ENCODE measurements at regions not wholly inside any gene's neighbourhood (a gene's known extent, or its start where the extent isn't known, plus 50 kb on each side); places are given as distances from the start of the nearest gene placed in this dataset.
A peak's percentile ranks its signal among the peaks of the same experiment; 100 is the strongest.

DNA sequence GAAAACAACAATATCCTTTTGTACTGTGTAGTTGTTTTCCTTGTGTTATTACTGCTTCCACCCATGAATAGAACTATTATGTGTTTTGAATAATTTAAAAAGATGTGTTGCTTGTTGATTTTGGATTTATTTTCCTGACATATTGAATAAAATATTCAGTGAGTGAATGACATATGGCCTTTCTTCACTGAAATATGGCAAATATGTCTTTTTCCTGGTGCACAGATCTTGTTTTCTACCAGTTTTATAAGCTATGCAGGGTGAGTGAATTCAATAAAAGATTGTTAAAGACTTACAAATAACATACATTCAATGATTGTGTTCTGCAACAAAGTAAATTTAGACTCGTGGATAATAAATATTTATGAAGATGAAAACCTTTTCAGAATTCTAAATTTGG is 1216.3 kb upstream of the ADGRL3 start:
- ChIA-PET CTCF (no interaction called here), POLR2A (ENCODE audit: unreplicated experiment) (no interaction called here)
- DNase-seq (no peak), ATAC-seq (no peak)
- no peak overlapping the region for H2AFZ ChIP-seq (ENCODE audit: low read length)
- no peak overlapping the region for H3K27ac ChIP-seq (ENCODE audit: low read length)
- no peaks in the 10 kb centered on the region for H3K27me3 ChIP-seq (ENCODE audit: low read length)
- no peaks in the 10 kb centered on the region for H3K4me1 ChIP-seq (ENCODE audit: insufficient read depth, low read length)
- no peaks in the 10 kb centered on the region for H3K9me2 ChIP-seq (replicated peaks; ENCODE audit: low read length)
- intact Hi-C loops (cut with micrococcal nuclease), result no loop called here
- TF ChIP-seq, protein P1, sequence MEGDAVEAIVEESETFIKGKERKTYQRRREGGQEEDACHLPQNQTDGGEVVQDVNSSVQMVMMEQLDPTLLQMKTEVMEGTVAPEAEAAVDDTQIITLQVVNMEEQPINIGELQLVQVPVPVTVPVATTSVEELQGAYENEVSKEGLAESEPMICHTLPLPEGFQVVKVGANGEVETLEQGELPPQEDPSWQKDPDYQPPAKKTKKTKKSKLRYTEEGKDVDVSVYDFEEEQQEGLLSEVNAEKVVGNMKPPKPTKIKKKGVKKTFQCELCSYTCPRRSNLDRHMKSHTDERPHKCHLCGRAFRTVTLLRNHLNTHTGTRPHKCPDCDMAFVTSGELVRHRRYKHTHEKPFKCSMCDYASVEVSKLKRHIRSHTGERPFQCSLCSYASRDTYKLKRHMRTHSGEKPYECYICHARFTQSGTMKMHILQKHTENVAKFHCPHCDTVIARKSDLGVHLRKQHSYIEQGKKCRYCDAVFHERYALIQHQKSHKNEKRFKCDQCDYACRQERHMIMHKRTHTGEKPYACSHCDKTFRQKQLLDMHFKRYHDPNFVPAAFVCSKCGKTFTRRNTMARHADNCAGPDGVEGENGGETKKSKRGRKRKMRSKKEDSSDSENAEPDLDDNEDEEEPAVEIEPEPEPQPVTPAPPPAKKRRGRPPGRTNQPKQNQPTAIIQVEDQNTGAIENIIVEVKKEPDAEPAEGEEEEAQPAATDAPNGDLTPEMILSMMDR (conservative IDR thresholded peaks at IDR 0.05; ENCODE audit: low read depth, low read length), result no peak
- no peak for TF ChIP-seq EZH2 (IDR thresholded peaks at IDR 0.05; ENCODE audit: low read length, unreplicated experiment)
- no peak for TF ChIP-seq EZH2phosphoT487 (IDR thresholded peaks at IDR 0.05; ENCODE audit: borderline replicate concordance, low read length)
- H3K9me3 ChIP-seq (ENCODE audit: low read length), result no peaks in the 10 kb centered on the region
- H3K4me2 ChIP-seq (ENCODE audit: low read length), result no peak overlapping the region
- H3F3A ChIP-seq (ENCODE audit: low read length, unreplicated experiment), result no peaks in the 10 kb centered on the region
- no peaks in the 10 kb centered on the region for H3K36me3 ChIP-seq (ENCODE audit: low read depth, low read length)
- no peaks in the 10 kb centered on the region for H3K79me2 ChIP-seq (ENCODE audit: low read length)
- H3K9ac ChIP-seq (ENCODE audit: low read length), result no peak overlapping the region
- H3K4me3 ChIP-seq (ENCODE audit: low read length), result no peak overlapping the region
- no TSS peak for BruUV-seq (replicated peaks)
- no peaks in the 10 kb centered on the region for H4K20me1 ChIP-seq (ENCODE audit: low read length)

GRCh38 chr4:59987289-59987688 is 1212.8 kb upstream of the ADGRL3 start:
- Histone ChIP-seq H3K4me1 (ENCODE audit: insufficient read depth, low read length) (no peaks in the 10 kb centered on the region), H2AFZ (ENCODE audit: low read length) (no peak overlapping the region), H3K9me3 (ENCODE audit: low read length) (no peaks in the 10 kb centered on the region), H3K79me2 (ENCODE audit: low read length) (no peaks in the 10 kb centered on the region), H3F3A (ENCODE audit: low read length, unreplicated experiment) (no peaks in the 10 kb centered on the region), H3K27me3 (ENCODE audit: low read length) (no peaks in the 10 kb centered on the region), H3K9ac (ENCODE audit: low read length) (no peak overlapping the region), H3K4me3 (ENCODE audit: low read length) (no peak overlapping the region), H4K20me1 (ENCODE audit: low read length) (no peaks in the 10 kb centered on the region), H3K36me3 (ENCODE audit: low read depth, low read length) (no peaks in the 10 kb centered on the region), H3K4me2 (ENCODE audit: low read length) (no peak overlapping the region), H3K9me2 (replicated peaks; ENCODE audit: low read length) (no peaks in the 10 kb centered on the region), H3K27ac (ENCODE audit: low read length) (no peak overlapping the region)
- POLR2A ChIA-PET (ENCODE audit: unreplicated experiment), result no interaction called here
- ATAC-seq (peak; percentile 55; the same call in 1 of the 2 replicates), DNase-seq (peak; percentile 17)
- BruUV-seq (replicated peaks), result no TSS peak
- intact Hi-C loops (cut with micrococcal nuclease), result no loop called here
- CTCF ChIA-PET, result no interaction called here
- TF ChIP-seq EZH2phosphoT487 (IDR thresholded peaks at IDR 0.05; ENCODE audit: borderline replicate concordance, low read length) (no peak), EZH2 (IDR thresholded peaks at IDR 0.05; ENCODE audit: low read length, unreplicated experiment) (no peak)
- TF ChIP-seq, protein P1 (conservative IDR thresholded peaks at IDR 0.05; ENCODE audit: low read depth, low read length), result no peak

- no peak for TF ChIP-seq EZH2 (IDR thresholded peaks at IDR 0.05; ENCODE audit: low read length, unreplicated experiment)
- TF ChIP-seq, protein P1 (conservative IDR thresholded peaks at IDR 0.05; ENCODE audit: low read depth, low read length), result peak; percentile 37; the same call in 1 of the 2 replicates
- H3K9ac ChIP-seq (ENCODE audit: low read length), result no peak overlapping the region
- H3K27me3 ChIP-seq (ENCODE audit: low read length), result no peaks in the 10 kb centered on the region
- H3K4me1 ChIP-seq (ENCODE audit: insufficient read depth, low read length), result no peaks in the 10 kb centered on the region
- no peak overlapping the region for H3K4me3 ChIP-seq (ENCODE audit: low read length)
- H3K36me3 ChIP-seq (ENCODE audit: low read depth, low read length), result no peaks in the 10 kb centered on the region
- H3K79me2 ChIP-seq (ENCODE audit: low read length), result no peaks in the 10 kb centered on the region
- H3K27ac ChIP-seq (ENCODE audit: low read length), result no peak overlapping the region
- H3K9me2 ChIP-seq (replicated peaks; ENCODE audit: low read length), result no peaks in the 10 kb centered on the region
- intact Hi-C loops (cut with micrococcal nuclease), result no loop called here
- no peak for DNase-seq
- ChIA-PET POLR2A (ENCODE audit: unreplicated experiment) (no interaction called here), CTCF (no interaction called here)
- H3K4me2 ChIP-seq (ENCODE audit: low read length), result no peak overlapping the region
- H3K9me3 ChIP-seq (ENCODE audit: low read length), result peaks cover 7% of the 10 kb centered on the region
- H4K20me1 ChIP-seq (ENCODE audit: low read length), result no peaks in the 10 kb centered on the region
- ATAC-seq, result no peak
- H2AFZ ChIP-seq (ENCODE audit: low read length), result no peak overlapping the region
- no peaks in the 10 kb centered on the region for H3F3A ChIP-seq (ENCODE audit: low read length, unreplicated experiment)
- no TSS peak for BruUV-seq (replicated peaks)
Measured at GRCh38 chr4:59994118-59994517, 1206.0 kb upstream of the ADGRL3 start.

All from PC-3 (cell line).